Gastrocnemius medialis (tissue), 4 donors: ENCODE measurements at regions not wholly inside any gene's neighbourhood (a gene's known extent, or its start where the extent isn't known, plus 50 kb on each side); places are given as distances from the start of the nearest gene placed in this dataset.

Experiments
- POLR2A ChIP-seq, 2 donors: fragments of 450-650 bp; IDR thresholded peaks; one replicate each; pipeline ENCODE4 v1.6.1; 2017; ENCODE audit warnings: antibody characterized with exemption in 2 of 2, mild to moderate bottlenecking in 2 of 2, moderate library complexity in 2 of 2
- TF ChIP-seq, protein P1 (sequence below), 5 experiments: fragments of 450-650 bp in 3 of 5; fragments of 200-600 bp in 2 of 5; sonication (generic) in 2 of 5; IDR thresholded peaks in 4 of 5; conservative IDR thresholded peaks in 1 of 5; 1 replicate in 4 of 5; 2 replicates in 1 of 5; pipeline ENCODE4 v1.5.1; 2016 to 2019; ENCODE audit warnings: antibody characterized with exemption in 5 of 5, mild to moderate bottlenecking in 3 of 5, moderate library complexity in 3 of 5

DNA sequence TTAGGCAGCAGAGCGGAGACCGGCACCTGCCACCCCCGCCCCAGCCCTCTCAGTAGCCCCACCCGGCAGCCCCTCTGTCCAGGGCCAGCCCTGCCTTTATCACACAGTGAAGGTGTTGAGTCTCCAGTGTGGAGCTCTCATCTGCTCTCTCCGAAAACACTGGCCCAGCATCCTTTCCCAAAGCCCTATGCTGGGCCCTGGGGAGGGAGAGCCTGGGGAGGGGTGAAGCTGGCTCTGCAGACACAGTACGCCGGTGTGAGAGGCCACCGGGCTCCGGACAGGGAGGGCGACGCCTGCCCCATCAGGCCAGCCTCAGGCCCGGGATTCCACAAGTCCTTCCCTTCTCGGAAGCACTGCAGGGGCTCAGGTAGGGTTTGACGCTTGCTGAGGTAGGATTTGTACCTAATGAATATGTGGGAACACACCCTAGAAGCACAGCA, 186.9 kb downstream of the ERMARD start:
- TF ChIP-seq, protein P1, sequence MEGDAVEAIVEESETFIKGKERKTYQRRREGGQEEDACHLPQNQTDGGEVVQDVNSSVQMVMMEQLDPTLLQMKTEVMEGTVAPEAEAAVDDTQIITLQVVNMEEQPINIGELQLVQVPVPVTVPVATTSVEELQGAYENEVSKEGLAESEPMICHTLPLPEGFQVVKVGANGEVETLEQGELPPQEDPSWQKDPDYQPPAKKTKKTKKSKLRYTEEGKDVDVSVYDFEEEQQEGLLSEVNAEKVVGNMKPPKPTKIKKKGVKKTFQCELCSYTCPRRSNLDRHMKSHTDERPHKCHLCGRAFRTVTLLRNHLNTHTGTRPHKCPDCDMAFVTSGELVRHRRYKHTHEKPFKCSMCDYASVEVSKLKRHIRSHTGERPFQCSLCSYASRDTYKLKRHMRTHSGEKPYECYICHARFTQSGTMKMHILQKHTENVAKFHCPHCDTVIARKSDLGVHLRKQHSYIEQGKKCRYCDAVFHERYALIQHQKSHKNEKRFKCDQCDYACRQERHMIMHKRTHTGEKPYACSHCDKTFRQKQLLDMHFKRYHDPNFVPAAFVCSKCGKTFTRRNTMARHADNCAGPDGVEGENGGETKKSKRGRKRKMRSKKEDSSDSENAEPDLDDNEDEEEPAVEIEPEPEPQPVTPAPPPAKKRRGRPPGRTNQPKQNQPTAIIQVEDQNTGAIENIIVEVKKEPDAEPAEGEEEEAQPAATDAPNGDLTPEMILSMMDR (IDR thresholded peaks at IDR 0.05 in 4 of 5, conservative IDR thresholded peaks at IDR 0.05 in 1 of 5), result no peak
- no peak for TF ChIP-seq POLR2A (IDR thresholded peaks at IDR 0.05)
